Lower lobe of right lung (tissue), 2 donors: ENCODE measurements at regions not wholly inside any gene's neighbourhood (a gene's known extent, or its start where the extent isn't known, plus 50 kb on each side); places are given as distances from the start of the nearest gene placed in this dataset.

Experiments used
- ATAC-seq, 2 donors: fragments of 200-7000 bp; cut with Tn5 transposase; one replicate each; pipeline ENCODE4 v1.9.1; 2020 to 2022; ENCODE audit warnings: mild to moderate bottlenecking in 2 of 2, moderate library complexity in 2 of 2
- DNase-seq: peaks from one replicate; pipeline ENCODE4 v3.0.0-alpha.2; 2020
- H3K27ac ChIP-seq: fragments of 200-600 bp; one replicate; pipeline ENCODE4 v1.8.0; 2022
- H3K27me3 ChIP-seq: fragments of 200-600 bp; one replicate; pipeline ENCODE4 v1.8.0; 2022; ENCODE audit warnings: low read depth
- H3K36me3 ChIP-seq: fragments of 200-600 bp; one replicate; pipeline ENCODE4 v1.8.0; 2022; ENCODE audit warnings: mild to moderate bottlenecking
- H3K4me1 ChIP-seq: fragments of 200-600 bp; one replicate; pipeline ENCODE4 v1.8.0; 2022
- H3K4me3 ChIP-seq: fragments of 200-600 bp; one replicate; pipeline ENCODE4 v1.8.0; 2022; ENCODE audit warnings: mild to moderate bottlenecking
- H3K9me3 ChIP-seq: fragments of 200-600 bp; one replicate; pipeline ENCODE4 v1.8.0; 2022
- CTCF ChIP-seq: fragments of 200-600 bp; IDR thresholded peaks from one replicate; pipeline ENCODE4 v1.8.0; 2022; ENCODE audit warnings: antibody characterized with exemption, mild to moderate bottlenecking
- intact Hi-C: fragments of 100-400 bp; cut with DNase I; formaldehyde crosslinking; loops from one replicate; pipeline ENCODE4 v1.11.0; 2022
- donor health status: DM: no; HTN: yes; CAD: no; lungs with severe emphysema.

- ATAC-seq (no peak), DNase-seq (no peak)
- intact Hi-C loops = no loop called here
- Histone ChIP-seq H3K36me3 (no peaks in the 10 kb centered on the region), H3K27ac (no peak overlapping the region), H3K4me1 (no peaks in the 10 kb centered on the region), H3K9me3 (peaks cover 12% of the 10 kb centered on the region), H3K27me3 (no peaks in the 10 kb centered on the region), H3K4me3 (no peak overlapping the region)
- TF ChIP-seq CTCF = no peak
Measured at GRCh38 chr6:5946701-5947100, 60.0 kb downstream of the NRN1 start.

- ATAC-seq (no peak), DNase-seq (no peak)
- no peak for TF ChIP-seq CTCF
- Histone ChIP-seq H3K9me3 (peaks cover 12% of the 10 kb centered on the region), H3K36me3 (no peaks in the 10 kb centered on the region), H3K4me3 (no peak overlapping the region), H3K27me3 (no peaks in the 10 kb centered on the region), H3K27ac (no peak overlapping the region), H3K4me1 (no peaks in the 10 kb centered on the region)
- intact Hi-C loops = no loop called here
Measured at GRCh38 chr6:5946181-5946580, 60.5 kb downstream of the NRN1 start.

- Histone ChIP-seq H3K4me3 (no peak overlapping the region), H3K27ac (no peak overlapping the region), H3K4me1 (peaks cover 4% of the 10 kb centered on the region), H3K9me3 (peaks cover 12% of the 10 kb centered on the region), H3K36me3 (no peaks in the 10 kb centered on the region), H3K27me3 (no peaks in the 10 kb centered on the region)
- intact Hi-C loops = no loop called here
- TF ChIP-seq CTCF = no peak
- DNase-seq = no peak
- ATAC-seq = no peak
Measured at GRCh38 chr6:5943591-5943990, 63.1 kb downstream of the NRN1 start.

- TF ChIP-seq CTCF = no peak
- DNase-seq (no peak), ATAC-seq (no peak)
Measured at GRCh38 chr6:5942591-5942990, 64.1 kb downstream of the NRN1 start.

GRCh38 chr6:5941188-5941587, 65.5 kb downstream of the NRN1 start:
- intact Hi-C loops = no loop called here

More at GRCh38 chr6:5942591-5942990, 64.1 kb downstream of the NRN1 start:
- H3K4me3 ChIP-seq = no peak overlapping the region
- H3K27ac ChIP-seq = no peak overlapping the region
- no peaks in the 10 kb centered on the region for H3K36me3 ChIP-seq
- peaks cover 12% of the 10 kb centered on the region for H3K9me3 ChIP-seq
- intact Hi-C loops = no loop called here
- H3K4me1 ChIP-seq = peaks cover 4% of the 10 kb centered on the region
- H3K27me3 ChIP-seq = no peaks in the 10 kb centered on the region

More at GRCh38 chr6:5941188-5941587, 65.5 kb downstream of the NRN1 start:
- ATAC-seq (no peak), DNase-seq (no peak)
- H3K36me3 ChIP-seq = no peaks in the 10 kb centered on the region
- no peaks in the 10 kb centered on the region for H3K27me3 ChIP-seq
- H3K27ac ChIP-seq = no peak overlapping the region
- peaks cover 12% of the 10 kb centered on the region for H3K9me3 ChIP-seq
- no peak for TF ChIP-seq CTCF
- H3K4me3 ChIP-seq = no peak overlapping the region
- peaks cover 4% of the 10 kb centered on the region for H3K4me1 ChIP-seq
